Immature natural killer cell (primary cell): ENCODE measurements at regions not wholly inside any gene's neighbourhood (a gene's known extent, or its start where the extent isn't known, plus 50 kb on each side); places are given as distances from the start of the nearest gene placed in this dataset.

Experiments
- DNase-seq, 3 donors: peaks; one replicate each; pipeline ENCODE4 v3.0.0; 2022; ENCODE audit warnings: mixed read lengths in 1 of 3
- H3K27ac Mint-ChIP-seq, 6 donors: one replicate each; pipeline ENCODE4 v1.8.0; 2020; ENCODE audit warnings: mixed read lengths in 6 of 6, mild to moderate bottlenecking in 5 of 6, inconsistent platforms in 4 of 6, moderate library complexity in 3 of 6
- H3K27me3 Mint-ChIP-seq, 3 donors: one replicate each; pipeline ENCODE4 v1.8.0; 2020 to 2021; ENCODE audit warnings: low read depth in 3 of 3, mild to moderate bottlenecking in 3 of 3, mixed read lengths in 3 of 3, moderate library complexity in 3 of 3, inconsistent platforms in 1 of 3
- H3K36me3 Mint-ChIP-seq, 3 donors: one replicate each; pipeline ENCODE4 v1.8.0; 2020; ENCODE audit warnings: mixed read lengths in 3 of 3, inconsistent platforms in 2 of 3, mild to moderate bottlenecking in 2 of 3
- H3K4me1 Mint-ChIP-seq, 2 donors: one replicate each; pipeline ENCODE4 v1.8.0; 2020; ENCODE audit warnings: inconsistent platforms in 2 of 2, mild to moderate bottlenecking in 2 of 2, mixed read lengths in 2 of 2, moderate library complexity in 1 of 2
- H3K4me3 Mint-ChIP-seq, 5 donors: one replicate each; pipeline ENCODE4 v1.8.0; 2020; ENCODE audit warnings: mild to moderate bottlenecking in 5 of 5, mixed read lengths in 5 of 5, inconsistent platforms in 3 of 5, moderate library complexity in 3 of 5
- H3K9me3 Mint-ChIP-seq, 6 donors: one replicate each; pipeline ENCODE4 v1.8.0; 2020; ENCODE audit warnings: mild to moderate bottlenecking in 6 of 6, mixed read lengths in 6 of 6, inconsistent platforms in 4 of 6, moderate library complexity in 3 of 6

DNA sequence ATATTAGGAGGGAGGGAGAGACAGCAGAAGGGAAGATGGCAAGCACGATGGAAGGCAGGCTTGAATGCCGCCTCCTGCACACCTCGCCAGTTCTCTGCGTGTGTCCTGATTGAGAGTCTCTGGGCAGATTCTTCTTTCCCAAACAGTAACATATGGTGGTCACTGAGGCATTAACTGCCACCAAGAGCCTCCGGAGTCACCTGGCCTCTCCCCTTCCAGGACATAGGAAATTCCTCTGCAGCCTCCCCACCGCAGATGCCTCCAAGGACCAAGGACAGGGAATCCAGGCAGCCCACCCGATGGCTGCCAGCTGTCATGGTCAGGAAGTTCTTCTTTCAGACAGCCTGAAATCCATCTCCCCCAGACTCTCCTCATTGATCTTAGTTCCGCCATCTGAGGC is 149.3 kb downstream of the ENGASE start:
- no peaks in the 10 kb centered on the region for H3K36me3 Mint-ChIP-seq
- H3K9me3 Mint-ChIP-seq, result no peaks in the 10 kb centered on the region
- peaks cover 4 to 9% (median 8%) of the 10 kb centered on the region in 3 donors for H3K27me3 Mint-ChIP-seq
- DNase-seq, result no peak
- H3K4me1 Mint-ChIP-seq, result peaks cover 0 to 4% of the 10 kb centered on the region in 2 donors
- no peak overlapping the region for H3K27ac Mint-ChIP-seq
- H3K4me3 Mint-ChIP-seq, result no peak overlapping the region

DNA sequence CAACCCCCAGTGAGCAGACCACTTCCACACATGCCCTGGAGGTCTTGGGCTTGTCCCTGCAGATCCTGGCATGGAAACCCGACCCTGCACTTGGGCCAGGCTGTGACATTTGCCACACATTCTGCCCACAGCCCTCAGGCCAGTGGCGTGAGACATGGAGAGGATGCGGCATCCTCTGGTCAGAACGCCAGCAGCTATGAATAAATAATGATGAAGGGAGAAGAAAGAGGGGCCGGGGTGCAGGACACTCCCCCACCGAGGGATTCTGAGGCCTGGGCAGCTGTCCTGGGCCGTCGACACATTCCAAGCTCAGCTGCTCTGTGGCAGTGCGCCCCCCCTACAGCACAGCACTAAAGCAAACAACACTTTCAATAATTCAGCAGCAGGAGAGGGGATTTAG is 148.8 kb downstream of the ENGASE start:
- H3K4me1 Mint-ChIP-seq, result peaks cover 0 to 4% of the 10 kb centered on the region in 2 donors
- H3K27me3 Mint-ChIP-seq, result peaks cover 4 to 9% (median 8%) of the 10 kb centered on the region in 3 donors
- H3K4me3 Mint-ChIP-seq, result no peak overlapping the region
- no peak overlapping the region for H3K27ac Mint-ChIP-seq
- H3K36me3 Mint-ChIP-seq, result no peaks in the 10 kb centered on the region
- no peak for DNase-seq
- H3K9me3 Mint-ChIP-seq, result no peaks in the 10 kb centered on the region

DNA sequence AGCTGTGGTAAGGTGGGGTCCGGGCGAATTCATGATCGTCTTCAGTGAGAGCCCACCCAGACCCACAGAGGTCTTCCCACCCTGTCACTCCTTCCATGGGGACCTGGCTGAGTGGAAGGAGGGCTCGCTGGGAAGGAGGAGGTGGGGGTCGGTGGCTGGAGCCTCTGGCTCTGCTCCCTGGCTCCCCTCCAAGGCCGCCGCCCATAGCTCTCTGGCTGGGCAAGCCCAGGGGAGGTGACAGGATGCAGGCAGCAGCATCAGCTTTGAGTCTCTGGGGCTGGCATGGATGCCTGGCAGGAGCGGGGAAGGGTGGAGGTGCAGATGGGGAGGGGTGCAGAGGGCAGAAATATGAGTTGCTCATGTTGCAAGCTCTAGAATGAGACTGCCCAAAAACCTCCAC is 147.0 kb downstream of the ENGASE start:
- Mint-ChIP-seq H3K4me3 (no peak overlapping the region), H3K27me3 (peaks cover 8 to 9% (median 8%) of the 10 kb centered on the region in 3 donors), H3K36me3 (no peaks in the 10 kb centered on the region), H3K27ac (no peak overlapping the region), H3K4me1 (peaks cover 0 to 4% of the 10 kb centered on the region in 2 donors), H3K9me3 (no peaks in the 10 kb centered on the region)
- no peak for DNase-seq

DNA sequence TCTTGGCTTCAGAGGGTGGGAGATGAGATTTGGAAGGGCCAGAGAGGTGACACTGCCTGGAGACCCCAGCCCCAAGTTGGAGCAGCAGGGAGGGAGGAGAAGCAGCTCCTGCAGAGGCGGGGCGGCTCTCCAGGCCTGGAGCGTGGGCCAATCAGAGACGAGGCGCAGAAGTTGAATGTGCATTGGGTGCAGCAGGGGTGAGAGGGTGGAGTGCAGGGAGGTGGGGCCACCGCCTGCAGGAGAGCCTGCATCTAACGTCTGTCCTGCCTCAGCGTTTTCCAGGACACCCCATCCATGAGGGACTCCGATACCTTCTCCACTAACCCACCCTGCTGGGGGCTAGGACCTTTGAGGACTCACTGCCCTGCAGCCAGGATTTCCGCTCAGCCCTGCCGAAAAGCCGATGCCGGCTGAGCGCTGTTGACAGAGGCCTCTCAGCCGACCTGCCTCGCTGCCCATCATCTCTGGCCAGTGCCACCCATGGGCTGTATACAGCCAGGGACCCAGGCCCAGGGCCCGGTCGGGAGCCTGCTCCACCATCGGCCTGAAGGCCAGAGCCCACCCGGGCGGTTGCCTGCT is 146.2 kb downstream of the ENGASE start:
- no peaks in the 10 kb centered on the region for H3K9me3 Mint-ChIP-seq
- no peak for DNase-seq
- no peak overlapping the region for H3K4me3 Mint-ChIP-seq
- H3K36me3 Mint-ChIP-seq, result no peaks in the 10 kb centered on the region
- peaks cover 0 to 4% of the 10 kb centered on the region in 2 donors for H3K4me1 Mint-ChIP-seq
- H3K27ac Mint-ChIP-seq, result no peak overlapping the region
- H3K27me3 Mint-ChIP-seq, result peaks cover 8 to 9% (median 8%) of the 10 kb centered on the region in 3 donors

GRCh38 chr17:79220201-79220712 is 145.6 kb downstream of the ENGASE start:
- peaks cover 8 to 9% (median 8%) of the 10 kb centered on the region in 3 donors for H3K27me3 Mint-ChIP-seq

GRCh38 chr17:79219208-79219935 is 144.7 kb downstream of the ENGASE start:
- H3K27ac Mint-ChIP-seq, result no peak overlapping the region
- no peak for DNase-seq
- H3K27me3 Mint-ChIP-seq, result peaks cover 6 to 8% (median 8%) of the 10 kb centered on the region in 3 donors
- peaks cover 0 to 4% of the 10 kb centered on the region in 2 donors for H3K4me1 Mint-ChIP-seq
- H3K9me3 Mint-ChIP-seq, result no peaks in the 10 kb centered on the region
- no peak overlapping the region for H3K4me3 Mint-ChIP-seq
- H3K36me3 Mint-ChIP-seq, result no peaks in the 10 kb centered on the region

More at GRCh38 chr17:79220201-79220712, 145.6 kb downstream of the ENGASE start:
- Mint-ChIP-seq H3K4me1 (peaks cover 0 to 4% of the 10 kb centered on the region in 2 donors), H3K9me3 (no peaks in the 10 kb centered on the region), H3K36me3 (no peaks in the 10 kb centered on the region), H3K27ac (no peak overlapping the region), H3K4me3 (no peak overlapping the region)
- no peak for DNase-seq

- Mint-ChIP-seq H3K36me3 (no peaks in the 10 kb centered on the region), H3K4me1 (peaks cover 0 to 4% of the 10 kb centered on the region in 2 donors), H3K4me3 (no peak overlapping the region), H3K9me3 (no peaks in the 10 kb centered on the region), H3K27ac (no peak overlapping the region), H3K27me3 (peaks cover 8 to 9% (median 8%) of the 10 kb centered on the region in 3 donors)
- no peak for DNase-seq
These were observed 144.2 kb downstream of the ENGASE start for GRCh38 chr17:79218825-79219200.

DNA sequence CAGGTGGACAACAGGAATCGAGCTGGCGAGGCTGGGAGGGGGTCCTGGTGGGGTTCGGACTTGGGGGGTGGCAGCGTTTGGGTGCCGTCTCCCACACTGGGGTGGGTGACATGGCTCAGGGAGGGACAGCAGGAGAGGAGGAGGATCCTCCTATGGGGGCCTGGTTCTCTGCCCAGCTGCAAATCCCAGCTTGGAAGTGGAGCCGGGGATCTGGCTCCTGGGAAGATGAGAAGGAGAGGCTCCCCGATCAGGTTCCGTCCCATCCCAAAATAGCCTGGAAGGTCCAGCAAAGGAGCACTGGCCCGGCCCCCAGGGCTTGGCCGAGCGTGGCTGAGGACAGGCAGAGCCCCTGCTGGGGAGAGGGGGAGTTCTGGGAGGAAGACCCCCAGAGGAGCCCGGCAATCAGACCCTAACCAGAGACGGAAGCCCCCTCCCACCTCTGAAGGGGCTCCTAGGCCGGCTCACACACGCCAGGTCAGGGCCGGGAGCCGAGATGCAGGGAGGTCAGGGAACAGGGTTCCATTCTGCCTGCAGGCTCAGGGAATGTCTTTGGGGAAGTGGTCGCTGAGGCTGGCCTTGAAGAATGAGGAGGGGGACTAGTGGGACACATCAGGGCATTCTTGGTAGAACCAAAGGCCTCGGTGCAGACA is 143.7 kb downstream of the ENGASE start:
- H3K36me3 Mint-ChIP-seq, result no peaks in the 10 kb centered on the region
- peaks cover 0 to 4% of the 10 kb centered on the region in 2 donors for H3K4me1 Mint-ChIP-seq
- H3K27ac Mint-ChIP-seq, result no peak overlapping the region
- no peak overlapping the region for H3K4me3 Mint-ChIP-seq
- H3K27me3 Mint-ChIP-seq, result peaks cover 6 to 9% (median 9%) of the 10 kb centered on the region in 3 donors
- no peak for DNase-seq
- H3K9me3 Mint-ChIP-seq, result no peaks in the 10 kb centered on the region

DNA sequence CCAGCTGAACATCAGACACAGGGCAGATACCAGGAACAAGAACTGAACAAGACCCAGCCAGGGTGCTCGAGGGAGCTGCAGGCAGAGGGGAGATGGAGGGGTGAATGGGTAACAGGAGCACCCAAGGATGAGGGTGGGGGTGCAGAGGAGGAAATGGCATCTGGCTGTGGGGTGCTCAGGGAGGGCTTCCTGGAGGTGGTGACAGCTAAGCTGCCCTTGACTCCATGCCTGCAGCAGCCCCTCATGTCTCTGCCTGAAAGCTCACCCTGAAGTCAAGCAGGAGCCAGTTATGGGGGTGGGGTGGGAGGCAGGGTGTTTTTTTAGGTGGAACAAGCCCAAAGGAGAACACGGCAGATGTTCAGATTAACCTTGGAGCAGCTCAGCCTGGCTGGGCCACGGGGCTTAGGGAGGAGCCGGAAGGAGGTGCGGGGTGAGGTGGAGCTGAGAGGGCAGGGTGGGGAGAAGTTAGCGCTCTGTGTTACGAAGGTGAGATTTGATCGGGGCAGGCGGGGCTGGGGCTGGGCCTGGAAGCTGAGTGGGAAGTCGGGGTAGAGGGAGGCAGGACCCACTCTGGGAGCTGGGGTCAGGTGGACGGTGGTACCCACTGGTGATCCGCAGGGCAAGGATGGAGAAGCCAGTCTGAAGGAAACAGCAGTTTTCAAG is 143.0 kb downstream of the ENGASE start:
- Mint-ChIP-seq H3K4me3 (peak overlapping the region in 1 of 5 donors; percentile 36), H3K27me3 (peaks cover 5 to 9% (median 8%) of the 10 kb centered on the region in 3 donors)
- no peak for DNase-seq

DNA sequence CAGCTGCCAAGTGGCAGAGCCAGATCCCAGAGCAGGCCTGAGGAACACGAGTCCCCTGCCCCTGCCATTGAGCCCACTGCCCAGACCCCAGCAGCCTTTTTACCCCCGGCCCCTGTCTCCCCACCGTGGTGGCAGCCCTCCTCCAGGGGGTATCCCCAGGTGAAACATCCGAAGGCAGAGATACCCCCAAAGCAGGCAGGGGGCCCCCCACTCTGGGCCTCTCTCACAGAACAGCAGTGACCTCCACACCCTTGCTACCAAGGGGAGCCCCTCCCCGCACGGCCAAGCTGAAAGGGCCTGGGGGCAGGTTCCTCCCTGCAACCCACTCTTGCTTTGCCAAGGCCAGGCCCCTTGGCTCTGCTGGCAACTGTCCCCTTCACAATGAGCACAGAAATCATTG is 142.2 kb downstream of the ENGASE start:
- Mint-ChIP-seq H3K36me3 (no peaks in the 10 kb centered on the region), H3K4me1 (peaks cover 0 to 4% of the 10 kb centered on the region in 2 donors), H3K4me3 (no peak overlapping the region), H3K9me3 (no peaks in the 10 kb centered on the region), H3K27ac (no peak overlapping the region), H3K27me3 (peaks cover 3 to 11% (median 5%) of the 10 kb centered on the region in 3 donors)
- no peak for DNase-seq

More for the DNA sequence above, 143.0 kb downstream of the ENGASE start:
- H3K36me3 Mint-ChIP-seq, result no peaks in the 10 kb centered on the region
- peaks cover 0 to 4% of the 10 kb centered on the region in 2 donors for H3K4me1 Mint-ChIP-seq
- no peak overlapping the region for H3K27ac Mint-ChIP-seq
- no peaks in the 10 kb centered on the region for H3K9me3 Mint-ChIP-seq

GRCh38 chr17:79216391-79216790 is 141.8 kb downstream of the ENGASE start:
- Mint-ChIP-seq H3K4me3 (no peak overlapping the region), H3K9me3 (no peaks in the 10 kb centered on the region), H3K4me1 (peaks cover 0 to 4% of the 10 kb centered on the region in 2 donors), H3K36me3 (no peaks in the 10 kb centered on the region), H3K27ac (no peak overlapping the region), H3K27me3 (peaks cover 3 to 11% (median 5%) of the 10 kb centered on the region in 3 donors)
- no peak for DNase-seq

DNA sequence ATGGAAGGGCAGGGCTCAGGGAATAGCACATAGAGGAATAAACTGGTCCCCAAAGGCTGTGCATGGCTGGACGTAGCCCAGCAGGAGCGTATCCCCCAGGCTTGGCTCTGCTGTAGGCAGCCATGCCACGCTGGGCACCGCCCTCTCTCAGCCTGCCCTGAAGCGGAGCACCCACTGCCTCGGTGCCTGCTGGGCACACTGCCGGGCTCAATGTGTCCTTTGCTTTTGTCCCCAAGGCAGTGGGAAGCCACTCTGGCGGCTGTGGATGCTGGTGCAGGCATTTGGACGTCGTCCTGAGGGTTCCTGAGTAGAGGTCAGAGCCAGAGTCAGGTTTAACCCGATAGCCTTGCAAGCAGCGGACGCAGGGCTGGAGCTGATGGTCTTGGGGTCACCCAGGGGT is 141.0 kb downstream of the ENGASE start:
- peaks cover 0 to 4% of the 10 kb centered on the region in 2 donors for H3K4me1 Mint-ChIP-seq
- DNase-seq, result no peak
- H3K9me3 Mint-ChIP-seq, result no peaks in the 10 kb centered on the region
- peaks cover 3 to 11% (median 5%) of the 10 kb centered on the region in 3 donors for H3K27me3 Mint-ChIP-seq
- no peak overlapping the region for H3K27ac Mint-ChIP-seq
- no peak overlapping the region for H3K4me3 Mint-ChIP-seq
- H3K36me3 Mint-ChIP-seq, result no peaks in the 10 kb centered on the region

DNA sequence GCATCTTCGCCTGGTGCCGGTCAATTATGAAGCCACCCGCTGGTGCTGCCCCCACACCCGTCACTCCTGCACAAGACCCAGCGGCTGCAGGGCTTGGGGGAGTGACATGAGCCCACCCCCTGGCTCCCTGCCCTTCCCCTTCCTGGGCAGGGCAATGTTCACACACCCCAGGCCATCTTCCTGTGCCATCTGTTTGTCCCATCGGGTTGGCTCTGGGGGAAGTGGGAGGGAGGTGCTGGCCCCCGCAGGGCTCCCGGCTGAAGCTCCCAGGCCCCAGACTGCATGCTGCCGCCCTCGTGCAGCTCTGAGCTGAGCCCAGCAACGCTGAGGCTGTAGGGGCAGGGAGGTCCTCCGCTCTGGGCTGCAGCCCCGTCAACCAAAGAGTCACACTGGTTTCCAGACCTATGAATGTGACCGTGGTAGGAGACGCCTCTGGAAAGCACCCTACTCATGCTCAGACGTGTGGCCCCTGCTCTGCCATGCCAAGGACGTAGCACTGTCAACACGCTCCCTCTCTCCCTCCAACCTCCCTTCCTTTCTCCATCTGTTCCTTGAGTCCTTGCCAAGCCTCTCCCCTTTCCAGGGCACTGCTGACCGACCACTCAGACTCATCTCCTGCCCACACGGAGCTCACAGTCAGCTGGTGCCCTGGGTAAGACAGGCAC is 140.4 kb downstream of the ENGASE start:
- no peak for DNase-seq
- peaks cover 3 to 8% (median 3%) of the 10 kb centered on the region in 3 donors for H3K27me3 Mint-ChIP-seq
- H3K27ac Mint-ChIP-seq, result no peak overlapping the region
- no peak overlapping the region for H3K4me3 Mint-ChIP-seq
- no peaks in the 10 kb centered on the region for H3K36me3 Mint-ChIP-seq
- H3K9me3 Mint-ChIP-seq, result no peaks in the 10 kb centered on the region
- H3K4me1 Mint-ChIP-seq, result no peaks in the 10 kb centered on the region
